H1 (cell line): ENCODE measurements at regions not wholly inside any gene's neighbourhood (a gene's known extent, or its start where the extent isn't known, plus 50 kb on each side); places are given as distances from the start of the nearest gene placed in this dataset.

Experiments
- CTCF ChIA-PET: fragments of 300-600 bp; sonication (Branson Sonifier 250); formaldehyde crosslinking; loops from one replicate; lab custom pipeline; 2021; ENCODE audit not compliant: partially characterized antibody; lab: Charles Lee
- POLR2A ChIA-PET: fragments of 300-600 bp; sonication (Branson Sonifier 250); formaldehyde crosslinking; loops from one replicate; lab custom pipeline; 2021; ENCODE audit warnings: inconsistent platforms; ENCODE audit not compliant: partially characterized antibody; lab: Charles Lee
- DNase-seq, 2 experiments: peaks; one replicate each; pipeline versions ENCODE4 v3.0.0 to v3.0.0-alpha.2; 2010 to 2022; ENCODE audit warnings: low spot score in 2 of 2, low read depth in 1 of 2, mixed read lengths in 1 of 2
- FAIRE-seq: peaks from 2 replicates; lab custom pipeline; 2011; peaks lifted over from hg19 to GRCh38; lab: Jason Lieb, UNC
- H2AFZ ChIP-seq: 2 replicates; pipeline ENCODE4 v1.8.1; 2012; ENCODE audit warnings: low read length, inconsistent platforms
- H2AK5ac ChIP-seq: 2 replicates; pipeline ENCODE4 v1.6.1; 2013; ENCODE audit warnings: low read depth, low read length
- H2BK120ac ChIP-seq: replicated peaks from 2 replicates; pipeline ENCODE3; 2013; ENCODE audit warnings: low read depth, low read length, inconsistent platforms
- H2BK12ac ChIP-seq: 2 replicates; pipeline ENCODE4 v1.6.1; 2013; ENCODE audit warnings: low read depth, low read length
- H2BK15ac ChIP-seq: 2 replicates; pipeline ENCODE4 v1.6.1; 2013; ENCODE audit warnings: low read length
- H2BK20ac ChIP-seq: 2 replicates; pipeline ENCODE4 v1.6.1; 2013; ENCODE audit warnings: low read length
- H2BK5ac ChIP-seq: 2 replicates; pipeline ENCODE4 v1.6.1; 2013; ENCODE audit warnings: low read depth, low read length
- H3K14ac ChIP-seq: 2 replicates; pipeline ENCODE4 v1.6.1; 2013; ENCODE audit warnings: inconsistent platforms; ENCODE audit not compliant: insufficient read length
- H3K18ac ChIP-seq: 2 replicates; pipeline ENCODE4 v1.6.1; 2013; ENCODE audit warnings: low read length; ENCODE audit errors: extremely low read depth
- H3K23ac ChIP-seq: 2 replicates; pipeline ENCODE4 v1.6.1; 2013; ENCODE audit warnings: inconsistent platforms; ENCODE audit not compliant: insufficient read length
- H3K23me2 ChIP-seq: 2 replicates; pipeline ENCODE4 v1.6.1; 2013; ENCODE audit warnings: low read depth, low read length
- H3K27ac ChIP-seq: 2 replicates; pipeline ENCODE4 v1.6.1; 2011; ENCODE audit warnings: low read depth, low read length, inconsistent platforms
- H3K27me3 ChIP-seq, 4 experiments: replicated peaks in 1 of 4; 1 replicate in 1 of 4; 2 replicates in 3 of 4; pipeline versions ENCODE4 v1.6.1 to v1.8.1; 2011 to 2013; ENCODE audit warnings: low read length in 3 of 4, mild to moderate bottlenecking in 3 of 4, inconsistent platforms in 2 of 4, mixed read lengths in 2 of 4, moderate library complexity in 1 of 4; ENCODE audit not compliant: control insufficient read depth in 3 of 4, insufficient read depth in 3 of 4; ENCODE audit errors: extremely low read depth in 1 of 4
- H3K36me3 ChIP-seq, 4 experiments: 2 replicates each; pipeline versions ENCODE4 v1.6.1 to v1.8.1; 2011 to 2013; ENCODE audit warnings: mild to moderate bottlenecking in 4 of 4, low read length in 3 of 4, moderate library complexity in 2 of 4, control low read depth in 1 of 4, inconsistent platforms in 1 of 4; ENCODE audit not compliant: insufficient read depth in 4 of 4, control insufficient read depth in 2 of 4
- H3K4ac ChIP-seq: replicated peaks from 2 replicates; pipeline ENCODE3; 2013; ENCODE audit warnings: low read length, low read depth, mixed read lengths, inconsistent platforms; ENCODE audit not compliant: insufficient read length
- H3K4me1 ChIP-seq, 4 experiments: replicated peaks in 1 of 4; 1 replicate in 1 of 4; 2 replicates in 3 of 4; pipeline versions ENCODE4 v1.6.1 to v1.8.1; 2011 to 2013; ENCODE audit warnings: low read length in 3 of 4, inconsistent platforms in 2 of 4, mixed read lengths in 1 of 4; ENCODE audit not compliant: insufficient read depth in 4 of 4, control insufficient read depth in 3 of 4
- H3K4me2 ChIP-seq, 2 experiments: 2 replicates each; pipeline versions ENCODE4 v1.6.1 to v1.8.1; 2011 to 2013; ENCODE audit warnings: low read depth in 2 of 2, low read length in 2 of 2, control low read depth in 1 of 2, inconsistent platforms in 1 of 2, mild to moderate bottlenecking in 1 of 2; ENCODE audit not compliant: insufficient read depth in 1 of 2
- H3K4me3 ChIP-seq, 4 experiments: fragments of 200-600, 300-600 bp in 1 of 4; sonication (generic), shearing (Covaris generic), sonication (Bioruptor Twin) in 1 of 4; 2 replicates each; pipeline versions ENCODE4 v1.5.1 to v1.8.1; 2011 to 2016; ENCODE audit warnings: low read length in 4 of 4, low read depth in 3 of 4, control low read depth in 2 of 4, inconsistent platforms in 2 of 4, mild to moderate bottlenecking in 2 of 4, mixed read lengths in 1 of 4, moderate library complexity in 1 of 4; ENCODE audit not compliant: insufficient read depth in 2 of 4; ENCODE audit errors: extremely low read depth in 1 of 4
- H3K56ac ChIP-seq: replicated peaks from 2 replicates; pipeline ENCODE3; 2013; ENCODE audit warnings: low read depth, mild to moderate bottlenecking, mixed read lengths, low read length, inconsistent platforms; ENCODE audit not compliant: insufficient read length
- H3K79me1 ChIP-seq: 2 replicates; pipeline ENCODE4 v1.6.1; 2013; ENCODE audit warnings: low read depth, low read length, control low read depth
- H3K79me2 ChIP-seq, 2 experiments: 2 replicates each; pipeline versions ENCODE4 v1.6.1 to v1.8.1; 2012 to 2013; ENCODE audit warnings: low read length in 2 of 2, mild to moderate bottlenecking in 2 of 2, inconsistent platforms in 1 of 2; ENCODE audit not compliant: insufficient read depth in 2 of 2, control insufficient read depth in 1 of 2
- H3K9ac ChIP-seq, 4 experiments: replicated peaks in 1 of 4; 1 replicate in 1 of 4; 2 replicates in 3 of 4; pipeline versions ENCODE4 v1.6.1 to v1.8.1; 2011 to 2013; ENCODE audit warnings: low read depth in 3 of 4, low read length in 3 of 4, control low read depth in 2 of 4, mild to moderate bottlenecking in 2 of 4, moderate library complexity in 2 of 4, inconsistent platforms in 1 of 4; ENCODE audit errors: extremely low read depth in 1 of 4
- H3K9me3 ChIP-seq, 2 experiments: 2 replicates each; pipeline versions ENCODE4 v1.6.1 to v1.8.1; 2012 to 2013; ENCODE audit warnings: mild to moderate bottlenecking in 2 of 2, moderate library complexity in 2 of 2, control low read depth in 1 of 2, inconsistent platforms in 1 of 2, low read depth in 1 of 2, low read length in 1 of 2, mixed read lengths in 1 of 2; ENCODE audit not compliant: insufficient read depth in 2 of 2
- H4K20me1 ChIP-seq, 2 experiments: replicated peaks in 1 of 2; 2 replicates each; pipeline versions ENCODE3 to v1.8.1; 2011 to 2013; ENCODE audit warnings: inconsistent platforms in 2 of 2, low read length in 2 of 2, mild to moderate bottlenecking in 1 of 2; ENCODE audit not compliant: insufficient read depth in 2 of 2, control insufficient read depth in 1 of 2
- H4K5ac ChIP-seq: 2 replicates; pipeline ENCODE4 v1.6.1; 2013; ENCODE audit warnings: low read length, low read depth, mixed read lengths, inconsistent platforms; ENCODE audit not compliant: insufficient read length
- H4K8ac ChIP-seq: 2 replicates; pipeline ENCODE4 v1.8.0; 2013; ENCODE audit warnings: mild to moderate bottlenecking, moderate library complexity, low read length, inconsistent platforms; ENCODE audit not compliant: insufficient read depth; ENCODE audit errors: extremely low read depth
- H4K91ac ChIP-seq: replicated peaks from 2 replicates; pipeline ENCODE3; 2013; ENCODE audit warnings: low read length, mixed read lengths, inconsistent platforms; ENCODE audit not compliant: insufficient read length
- CHD7 ChIP-seq: fragments of 300-600 bp; sonication (generic); IDR thresholded peaks from 2 replicates; pipeline ENCODE4 v1.7.1; 2012; ENCODE audit warnings: low read length, moderate library complexity, mild to moderate bottlenecking, inconsistent platforms; ENCODE audit not compliant: insufficient replicate concordance
- WGBS, 2 experiments: shearing (Covaris generic) in 1 of 2; methylation state at CpG; one replicate each; pipeline versions ENCODE4 v1.1.6 to v1.1.7; 2013 to 2015; ENCODE audit warnings: low lambda C conversion rate in 2 of 2, mixed read lengths in 2 of 2, inconsistent platforms in 1 of 2, low coverage in 1 of 2, missing lambda C conversion rate in 1 of 2; ENCODE audit not compliant: insufficient replicate concordance in 2 of 2, insufficient coverage in 1 of 2, insufficient read length in 1 of 2; ENCODE audit errors: extremely low coverage in 1 of 2, missing lambda C conversion rate in 1 of 2; 5-methylcytosine and 5-hydroxymethylcytosine counted together

GRCh38 chr5:175214152-175214551, 229.8 kb downstream of the DRD1 start:
- Histone ChIP-seq H3K36me3 (no peaks in the 10 kb centered on the region), H3K56ac (no peak overlapping the region), H4K20me1 (no peaks in the 10 kb centered on the region), H2AK5ac (no peak overlapping the region), H2BK12ac (no peak overlapping the region), H3K18ac (no peak overlapping the region), H2BK120ac (no peak overlapping the region), H2BK15ac (no peak overlapping the region), H3K79me1 (no peaks in the 10 kb centered on the region), H3K27me3 (no peaks in the 10 kb centered on the region; a peak in 1 of 7 replicates), H4K5ac (no peak overlapping the region), H3K23me2 (no peaks in the 10 kb centered on the region; the same call in 1 of the 2 replicates), H3K4me2 (no peak overlapping the region), H3K23ac (no peak overlapping the region), H3K79me2 (no peaks in the 10 kb centered on the region), H2BK20ac (no peak overlapping the region), H3K9me3 (no peaks in the 10 kb centered on the region), H3K27ac (no peak overlapping the region), H3K4me1 (no peaks in the 10 kb centered on the region), H4K91ac (no peak overlapping the region), H3K9ac (no peak overlapping the region), H2BK5ac (no peak overlapping the region), H4K8ac (no peak overlapping the region), H3K4ac (no peak overlapping the region), H2AFZ (no peak overlapping the region), H3K4me3 (no peak overlapping the region), H3K14ac (no peak overlapping the region)
- ChIA-PET CTCF (interaction anchor here (0.9 to 1.1 kb wide), 3 partner anchors 29 to 162 kb away, joined by 3 read pairs; no protein-coding TSS in a partner anchor), POLR2A (no interaction called here)
- 85% methylated on average over 2 of the region's 2 CpGs; no CpG with 5 or more reads in 1 of the 2 experiments for WGBS, 2 experiments
- FAIRE-seq: no peak
- DNase-seq: no peak
- no peak for TF ChIP-seq CHD7
